GM23248 (cell line): ENCODE measurements at regions not wholly inside any gene's neighbourhood (a gene's known extent, or its start where the extent isn't known, plus 50 kb on each side); places are given as distances from the start of the nearest gene placed in this dataset.

Source experiments
- DNase-seq: peaks from one replicate; pipeline ENCODE4 v3.0.0-alpha.2; 2015
- H2AFZ ChIP-seq: fragments of 200-600 bp; sonication (generic); 2 replicates; pipeline ENCODE4 v1.6.1; 2016; ENCODE audit warnings: antibody characterized with exemption
- H3F3A ChIP-seq: fragments of 200-600 bp; sonication (generic); 2 replicates; pipeline ENCODE4 v1.6.1; 2016; ENCODE audit warnings: mild to moderate bottlenecking, antibody characterized with exemption, mixed run types; ENCODE audit not compliant: insufficient read depth
- H3K27ac ChIP-seq: fragments of 200-600 bp; sonication (generic); 2 replicates; pipeline ENCODE4 v1.5.1; 2016; ENCODE audit warnings: mild to moderate bottlenecking
- H3K27me3 ChIP-seq: fragments of 200-600 bp; sonication (generic); replicated peaks from 2 replicates; pipeline ENCODE4 v1.6.1; 2016; ENCODE audit warnings: mild to moderate bottlenecking; ENCODE audit not compliant: insufficient read depth
- H3K36me3 ChIP-seq: fragments of 200-600 bp; sonication (generic); 2 replicates; pipeline ENCODE4 v1.6.1; 2016; ENCODE audit warnings: low read depth, mild to moderate bottlenecking
- H3K4me1 ChIP-seq: fragments of 200-600 bp; sonication (generic); 2 replicates; pipeline ENCODE4 v1.6.1; 2016; ENCODE audit warnings: mild to moderate bottlenecking; ENCODE audit not compliant: insufficient read depth
- H3K4me2 ChIP-seq: fragments of 200-600 bp; sonication (generic); one replicate; pipeline ENCODE4 v1.6.1; 2016; ENCODE audit warnings: mild to moderate bottlenecking; ENCODE audit not compliant: unreplicated experiment
- H3K4me3 ChIP-seq: fragments of 200-600 bp; sonication (generic); 2 replicates; pipeline ENCODE4 v1.5.1; 2016; ENCODE audit warnings: mild to moderate bottlenecking
- H3K79me2 ChIP-seq: fragments of 200-600 bp; sonication (generic); 2 replicates; pipeline ENCODE4 v1.6.1; 2016; ENCODE audit warnings: mild to moderate bottlenecking; ENCODE audit not compliant: insufficient read depth
- H3K9ac ChIP-seq: fragments of 200-600 bp; sonication (generic); 2 replicates; pipeline ENCODE4 v1.6.1; 2016; ENCODE audit warnings: mild to moderate bottlenecking
- H3K9me2 ChIP-seq: fragments of 200-600 bp; sonication (generic); 2 replicates; pipeline ENCODE4 v1.6.1; 2016; ENCODE audit warnings: mixed run types, mild to moderate bottlenecking, moderate library complexity; ENCODE audit not compliant: insufficient read depth
- H3K9me3 ChIP-seq: fragments of 200-600 bp; sonication (generic); one replicate; pipeline ENCODE4 v1.6.1; 2017; ENCODE audit warnings: low read depth
- H4K20me1 ChIP-seq: fragments of 200-600 bp; sonication (generic); 2 replicates; pipeline ENCODE4 v1.6.0; 2016; ENCODE audit not compliant: insufficient read depth
- EZH2 ChIP-seq: fragments of 200-600 bp; sonication (generic); IDR thresholded peaks from 2 replicates; pipeline ENCODE4 v1.6.1; 2018; ENCODE audit warnings: antibody characterized with exemption, mild to moderate bottlenecking; ENCODE audit not compliant: insufficient read depth, poor library complexity, severe bottlenecking
- EZH2phosphoT487 ChIP-seq: fragments of 200-600 bp; sonication (generic); IDR thresholded peaks from 2 replicates; pipeline ENCODE4 v1.6.1; 2018; ENCODE audit warnings: antibody characterized with exemption, moderate library complexity, mild to moderate bottlenecking, low read depth; ENCODE audit not compliant: insufficient read depth
- WGBS, 2 experiments: methylation state at CpG; one replicate each; pipeline ENCODE4 v1.1.6; 2015 to 2017; ENCODE audit warnings: low lambda C conversion rate in 2 of 2, low coverage in 1 of 2; ENCODE audit errors: missing lambda C conversion rate in 2 of 2; 5-methylcytosine and 5-hydroxymethylcytosine counted together
- in situ Hi-C: fragments of 300-500 bp; cut with MboI; formaldehyde crosslinking; loops from 2 replicates; pipeline ENCODE4 v1.15.0; 2020

DNA sequence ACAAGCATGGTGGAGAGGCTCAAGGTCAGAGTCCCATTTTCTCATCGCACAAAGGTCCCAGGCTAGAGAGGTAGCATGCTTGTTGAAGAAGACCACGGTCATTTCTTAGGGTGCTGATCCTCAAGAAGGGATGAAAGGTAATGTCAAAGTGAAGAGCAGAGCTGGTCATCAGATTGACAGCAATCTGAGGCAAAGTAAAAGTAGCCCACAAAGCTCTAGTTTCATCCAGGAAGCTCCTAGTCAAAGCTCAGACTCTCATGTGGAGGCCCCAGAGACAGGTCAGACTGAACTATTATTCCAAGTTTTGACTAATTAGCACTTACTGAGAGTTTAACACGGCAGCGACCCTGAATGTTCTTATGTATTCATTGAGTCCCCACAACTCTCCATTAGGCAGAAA lies 270.6 kb downstream of the RPS29 start:
- H3K27ac ChIP-seq = no peak overlapping the region
- no peaks in the 10 kb centered on the region for H3F3A ChIP-seq
- no peaks in the 10 kb centered on the region for H4K20me1 ChIP-seq
- H3K4me2 ChIP-seq = no peak overlapping the region
- no peak overlapping the region for H2AFZ ChIP-seq
- H3K9me2 ChIP-seq = no peaks in the 10 kb centered on the region
- no peak for DNase-seq
- H3K36me3 ChIP-seq = no peaks in the 10 kb centered on the region
- no peaks in the 10 kb centered on the region for H3K4me1 ChIP-seq
- 70 to 75% methylated on average over 4 of the region's 4 CpGs for WGBS, 2 experiments
- H3K4me3 ChIP-seq = no peak overlapping the region
- H3K79me2 ChIP-seq = no peaks in the 10 kb centered on the region
- H3K9me3 ChIP-seq = no peaks in the 10 kb centered on the region
- TF ChIP-seq EZH2phosphoT487 (no peak), EZH2 (no peak)
- in situ Hi-C loops = no loop called here
- no peaks in the 10 kb centered on the region for H3K27me3 ChIP-seq
- no peak overlapping the region for H3K9ac ChIP-seq

DNA sequence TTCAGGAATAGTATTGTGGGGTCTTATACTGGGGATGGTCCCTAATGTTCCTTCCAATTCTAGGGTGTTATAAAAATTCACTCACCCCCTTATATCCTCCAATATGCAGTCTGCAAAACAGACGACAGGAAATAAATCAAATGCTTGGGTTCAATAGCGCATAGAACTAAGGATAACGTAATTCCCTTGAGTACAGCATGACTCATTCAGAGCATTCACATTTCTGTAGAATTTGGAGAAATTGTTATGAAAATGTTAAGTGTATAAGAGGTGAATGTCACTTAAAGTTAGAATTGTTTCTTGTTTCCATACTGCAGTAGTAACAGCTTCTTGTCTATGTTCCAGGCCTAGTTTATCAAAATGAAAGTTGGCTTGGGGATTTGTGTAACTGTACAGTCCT lies 271.4 kb downstream of the RPS29 start:
- Histone ChIP-seq H2AFZ (no peak overlapping the region), H3K79me2 (no peaks in the 10 kb centered on the region), H3K4me1 (no peaks in the 10 kb centered on the region), H3K4me2 (no peak overlapping the region), H3K27me3 (no peaks in the 10 kb centered on the region), H3K9ac (no peak overlapping the region), H4K20me1 (no peaks in the 10 kb centered on the region), H3K9me3 (no peaks in the 10 kb centered on the region), H3K9me2 (no peaks in the 10 kb centered on the region), H3K36me3 (no peaks in the 10 kb centered on the region), H3F3A (no peaks in the 10 kb centered on the region), H3K27ac (no peak overlapping the region), H3K4me3 (no peak overlapping the region)
- 34 to 36% methylated on average over 3 of the region's 3 CpGs for WGBS, 2 experiments
- in situ Hi-C loops = no loop called here
- DNase-seq = peak; percentile 7
- TF ChIP-seq EZH2 (no peak), EZH2phosphoT487 (no peak)

DNA sequence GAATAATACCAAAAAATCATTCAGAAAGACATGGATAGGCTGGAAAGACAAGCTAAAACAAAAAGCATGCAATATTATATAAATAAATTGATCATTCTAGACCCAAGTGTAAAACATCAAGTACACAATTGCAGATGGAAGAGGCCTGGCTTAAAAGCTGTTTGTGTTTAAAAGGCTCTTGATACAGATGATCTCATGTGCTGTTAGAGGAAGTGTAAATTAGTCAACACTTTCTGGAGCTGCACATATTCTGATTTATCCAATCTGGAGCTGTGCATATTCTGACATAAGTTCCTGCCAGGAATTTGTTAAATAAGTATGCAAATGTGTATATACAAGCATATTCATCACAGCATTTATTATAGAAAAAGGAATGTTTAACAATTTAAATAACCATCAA lies 273.1 kb downstream of the RPS29 start:
- no peak overlapping the region for H2AFZ ChIP-seq
- H4K20me1 ChIP-seq = no peaks in the 10 kb centered on the region
- TF ChIP-seq EZH2 (no peak), EZH2phosphoT487 (no peak)
- H3K4me3 ChIP-seq = no peak overlapping the region
- H3K9me2 ChIP-seq = no peaks in the 10 kb centered on the region
- no peaks in the 10 kb centered on the region for H3K79me2 ChIP-seq
- no peaks in the 10 kb centered on the region for H3K4me1 ChIP-seq
- H3K4me2 ChIP-seq = no peak overlapping the region
- H3K36me3 ChIP-seq = no peaks in the 10 kb centered on the region
- no peak overlapping the region for H3K27ac ChIP-seq
- no peaks in the 10 kb centered on the region for H3F3A ChIP-seq
- H3K9me3 ChIP-seq = no peaks in the 10 kb centered on the region
- no peaks in the 10 kb centered on the region for H3K27me3 ChIP-seq
- no peak for DNase-seq
- H3K9ac ChIP-seq = no peak overlapping the region
- in situ Hi-C loops = no loop called here

DNA sequence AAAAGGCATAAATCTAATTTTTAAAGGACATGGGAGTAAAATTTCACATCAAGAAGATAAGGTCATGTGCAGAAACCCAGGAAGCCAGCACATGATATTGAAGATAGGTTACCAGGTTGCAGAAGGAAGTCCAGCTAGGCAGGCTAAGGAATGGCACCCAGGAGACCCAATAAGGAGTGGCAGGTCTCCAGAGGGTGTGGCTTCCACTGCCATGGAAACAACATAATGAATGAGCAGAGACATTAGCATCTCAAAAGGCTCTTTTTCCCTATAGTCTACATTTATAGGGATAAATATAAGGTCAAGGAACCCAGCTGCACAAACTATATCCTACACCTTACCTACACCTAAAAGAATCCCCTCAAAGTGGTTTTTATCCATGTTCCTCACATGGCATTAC lies 275.9 kb downstream of the RPS29 start:
- Histone ChIP-seq H3F3A (no peaks in the 10 kb centered on the region), H3K9ac (no peak overlapping the region), H3K4me3 (no peak overlapping the region), H3K27ac (no peak overlapping the region), H3K27me3 (no peaks in the 10 kb centered on the region), H3K36me3 (no peaks in the 10 kb centered on the region), H3K79me2 (no peaks in the 10 kb centered on the region), H3K9me2 (no peaks in the 10 kb centered on the region), H3K4me1 (no peaks in the 10 kb centered on the region), H4K20me1 (no peaks in the 10 kb centered on the region), H3K9me3 (no peaks in the 10 kb centered on the region), H3K4me2 (no peak overlapping the region), H2AFZ (no peak overlapping the region)
- TF ChIP-seq EZH2phosphoT487 (no peak), EZH2 (no peak)
- in situ Hi-C loops = no loop called here
- no peak for DNase-seq

DNA sequence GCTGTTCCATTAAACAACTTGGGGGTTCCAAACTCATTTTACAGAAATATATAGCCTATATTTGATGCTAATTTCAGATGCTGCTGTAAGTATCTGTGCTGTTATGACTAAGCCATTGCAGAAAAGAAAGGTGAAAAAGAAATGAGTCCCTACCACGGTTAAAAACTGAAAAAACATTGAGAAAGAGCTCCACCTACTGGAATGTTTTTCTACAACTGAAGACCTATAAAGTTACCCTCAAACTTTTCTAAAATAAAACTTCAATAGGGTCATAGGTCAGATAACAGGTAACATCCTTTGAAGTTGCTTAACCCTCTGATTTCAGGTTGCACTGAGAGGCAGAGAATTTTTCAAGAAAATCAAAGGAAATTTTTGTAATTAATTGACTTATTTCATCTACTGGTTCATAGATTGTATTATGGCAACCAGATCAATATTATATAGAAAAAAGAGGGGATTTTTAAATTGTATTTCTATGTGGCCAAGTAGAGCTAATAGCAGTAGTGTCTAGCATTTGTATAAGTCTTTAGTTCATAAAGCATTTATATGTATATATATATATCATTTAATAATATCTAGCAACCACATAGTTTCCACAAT lies 279.9 kb downstream of the RPS29 start:
- H3K9me2 ChIP-seq = no peaks in the 10 kb centered on the region
- no peak overlapping the region for H3K4me3 ChIP-seq
- H3K27ac ChIP-seq = no peak overlapping the region
- H3F3A ChIP-seq = no peaks in the 10 kb centered on the region
- no peak overlapping the region for H2AFZ ChIP-seq
- no peaks in the 10 kb centered on the region for H4K20me1 ChIP-seq
- no peak overlapping the region for H3K4me2 ChIP-seq
- DNase-seq = peak; percentile 35
- no peaks in the 10 kb centered on the region for H3K27me3 ChIP-seq
- no peak for TF ChIP-seq EZH2phosphoT487
- no peak for TF ChIP-seq EZH2
- H3K79me2 ChIP-seq = no peaks in the 10 kb centered on the region
- no peaks in the 10 kb centered on the region for H3K4me1 ChIP-seq
- no peaks in the 10 kb centered on the region for H3K36me3 ChIP-seq
- in situ Hi-C loops = no loop called here
- 0% methylated on average over 1 of the region's 1 CpG for WGBS, 2 experiments
- H3K9ac ChIP-seq = no peak overlapping the region
- no peaks in the 10 kb centered on the region for H3K9me3 ChIP-seq
